ENCODE measurements at regions not wholly inside any gene's neighbourhood (a gene's known extent, or its start where the extent isn't known, plus 50 kb on each side); places are given as distances from the start of the nearest gene placed in this dataset.
"Not testable (repeated sequence)": the region's sequence is repeated elsewhere in the genome, so short reads cannot be mapped to it uniquely, and the experiment has no call there.

DNA sequence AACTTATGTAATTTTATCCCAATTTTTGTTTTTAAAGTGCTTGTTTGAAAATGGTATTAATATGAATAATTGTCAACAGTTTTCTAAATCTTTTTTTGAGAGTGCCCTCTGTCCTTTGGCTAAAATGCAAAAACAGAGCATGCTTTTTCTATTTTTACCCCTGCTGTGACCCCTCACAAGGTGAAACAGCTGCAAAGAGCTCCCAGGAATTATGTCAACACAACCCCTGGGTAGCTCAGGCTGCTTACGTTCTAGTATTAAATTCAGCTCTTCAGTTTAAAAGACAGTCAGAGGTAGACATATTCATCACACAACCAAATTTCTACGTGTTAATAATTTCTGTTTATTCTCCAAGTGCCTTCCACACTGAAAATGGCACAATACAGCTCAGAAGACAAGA, 367.5 kb downstream of the PRDM5 start:
- H3K4me1 Mint-ChIP-seq: no peaks in the 10 kb centered on the region
- no peak overlapping the region for H3K27ac Mint-ChIP-seq
- no peak overlapping the region for H3K4me3 Mint-ChIP-seq
- peaks cover 0 to 1% (median 0%) of the 10 kb centered on the region in 3 donors for H3K27me3 Mint-ChIP-seq (ENCODE audit: low read depth in 3 of 3)
- H3K79me2 ChIP-seq (ENCODE audit: insufficient read depth, low read length): no peaks in the 10 kb centered on the region
- H3K9ac ChIP-seq (ENCODE audit: insufficient read depth, low read length, poor library complexity, severe bottlenecking): no peak overlapping the region
- intact Hi-C loops (cut with micrococcal nuclease): no loop called here
- no peak overlapping the region for H3K27ac ChIP-seq (ENCODE audit: low read depth in 1 of 2, low read length in 2 of 2)
- no peak for DNase-seq
- no peak overlapping the region for H3K4me3 ChIP-seq (replicated peaks in 1 of 3; ENCODE audit: low read depth in 2 of 3, low read length in 3 of 3)
- no peaks in the 10 kb centered on the region for H3K4me1 ChIP-seq (ENCODE audit: control insufficient read depth in 1 of 2, insufficient read depth in 2 of 2, low read length in 2 of 2)
- H3K9me3 Mint-ChIP-seq: peaks cover 0 to 9% (median 3%) of the 10 kb centered on the region in 7 donors
- no peaks in the 10 kb centered on the region for H4K20me1 ChIP-seq (ENCODE audit: insufficient read depth, low read length)
- no peaks in the 10 kb centered on the region for H3K27me3 ChIP-seq (ENCODE audit: control insufficient read depth in 2 of 2, insufficient read depth in 2 of 2, low read length in 2 of 2)
- TF ChIP-seq, protein P1, sequence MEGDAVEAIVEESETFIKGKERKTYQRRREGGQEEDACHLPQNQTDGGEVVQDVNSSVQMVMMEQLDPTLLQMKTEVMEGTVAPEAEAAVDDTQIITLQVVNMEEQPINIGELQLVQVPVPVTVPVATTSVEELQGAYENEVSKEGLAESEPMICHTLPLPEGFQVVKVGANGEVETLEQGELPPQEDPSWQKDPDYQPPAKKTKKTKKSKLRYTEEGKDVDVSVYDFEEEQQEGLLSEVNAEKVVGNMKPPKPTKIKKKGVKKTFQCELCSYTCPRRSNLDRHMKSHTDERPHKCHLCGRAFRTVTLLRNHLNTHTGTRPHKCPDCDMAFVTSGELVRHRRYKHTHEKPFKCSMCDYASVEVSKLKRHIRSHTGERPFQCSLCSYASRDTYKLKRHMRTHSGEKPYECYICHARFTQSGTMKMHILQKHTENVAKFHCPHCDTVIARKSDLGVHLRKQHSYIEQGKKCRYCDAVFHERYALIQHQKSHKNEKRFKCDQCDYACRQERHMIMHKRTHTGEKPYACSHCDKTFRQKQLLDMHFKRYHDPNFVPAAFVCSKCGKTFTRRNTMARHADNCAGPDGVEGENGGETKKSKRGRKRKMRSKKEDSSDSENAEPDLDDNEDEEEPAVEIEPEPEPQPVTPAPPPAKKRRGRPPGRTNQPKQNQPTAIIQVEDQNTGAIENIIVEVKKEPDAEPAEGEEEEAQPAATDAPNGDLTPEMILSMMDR (IDR thresholded peaks at IDR 0.05): no peak
- no peak overlapping the region for H2AFZ ChIP-seq (ENCODE audit: insufficient read depth, low read depth, low read length, poor library complexity, severe bottlenecking)
- WGBS (ENCODE audit: insufficient coverage): no CpG with 5 or more reads among the region's 2 CpGs
- H3K36me3 ChIP-seq (replicated peaks in 1 of 2; ENCODE audit: control insufficient read depth in 1 of 2, insufficient read depth in 2 of 2, low read length in 2 of 2): no peaks in the 10 kb centered on the region
- no peaks in the 10 kb centered on the region for H3K36me3 Mint-ChIP-seq
- H3K9me3 ChIP-seq (replicated peaks in 1 of 2; ENCODE audit: control insufficient read depth in 1 of 2, insufficient read depth in 1 of 2, low read length in 2 of 2): no peaks in the 10 kb centered on the region
- H3K4me2 ChIP-seq (replicated peaks; ENCODE audit: extremely low read depth, low read length, poor library complexity, severe bottlenecking): no peak overlapping the region

DNA sequence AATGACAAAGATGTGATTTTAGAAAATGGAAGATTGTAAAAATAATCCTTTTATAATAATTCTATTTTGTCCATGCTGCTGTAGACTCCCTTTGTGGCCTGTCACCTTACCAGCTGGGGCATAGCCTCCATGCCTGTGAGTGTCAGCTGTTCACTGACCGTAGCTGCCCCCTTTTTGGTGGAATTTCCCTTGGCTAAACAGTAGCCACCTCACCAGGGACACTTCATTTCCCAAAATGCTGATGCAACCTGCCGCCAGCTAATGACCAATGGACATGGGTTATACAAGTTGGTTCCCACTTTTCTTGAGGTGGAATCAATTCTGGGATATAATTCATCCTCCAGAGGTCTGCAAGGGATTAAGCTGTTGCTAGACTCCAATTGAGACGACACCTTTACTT, 368.4 kb downstream of the PRDM5 start:
- intact Hi-C loops (cut with micrococcal nuclease): no loop called here
- H3K4me3 Mint-ChIP-seq: no peak overlapping the region
- Histone ChIP-seq H3K4me1 (ENCODE audit: control insufficient read depth in 1 of 2, insufficient read depth in 2 of 2, low read length in 2 of 2) (no peaks in the 10 kb centered on the region), H4K20me1 (ENCODE audit: insufficient read depth, low read length) (no peaks in the 10 kb centered on the region), H3K36me3 (replicated peaks in 1 of 2; ENCODE audit: control insufficient read depth in 1 of 2, insufficient read depth in 2 of 2, low read length in 2 of 2) (no peaks in the 10 kb centered on the region), H3K79me2 (ENCODE audit: insufficient read depth, low read length) (no peaks in the 10 kb centered on the region), H3K4me2 (replicated peaks; ENCODE audit: extremely low read depth, low read length, poor library complexity, severe bottlenecking) (no peak overlapping the region), H3K9me3 (replicated peaks in 1 of 2; ENCODE audit: control insufficient read depth in 1 of 2, insufficient read depth in 1 of 2, low read length in 2 of 2) (no peaks in the 10 kb centered on the region), H3K4me3 (replicated peaks in 1 of 3; ENCODE audit: low read depth in 2 of 3, low read length in 3 of 3) (no peak overlapping the region), H3K27ac (ENCODE audit: low read depth in 1 of 2, low read length in 2 of 2) (no peak overlapping the region), H3K9ac (ENCODE audit: insufficient read depth, low read length, poor library complexity, severe bottlenecking) (no peak overlapping the region), H2AFZ (ENCODE audit: insufficient read depth, low read depth, low read length, poor library complexity, severe bottlenecking) (no peak overlapping the region), H3K27me3 (ENCODE audit: control insufficient read depth in 2 of 2, insufficient read depth in 2 of 2, low read length in 2 of 2) (no peaks in the 10 kb centered on the region)
- no peaks in the 10 kb centered on the region for H3K36me3 Mint-ChIP-seq
- no peaks in the 10 kb centered on the region for H3K4me1 Mint-ChIP-seq
- H3K9me3 Mint-ChIP-seq: peaks cover 0 to 9% (median 3%) of the 10 kb centered on the region in 7 donors
- WGBS (ENCODE audit: insufficient coverage): 50% methylated on average over 1 of the region's 3 CpGs
- no peak overlapping the region for H3K27ac Mint-ChIP-seq
- DNase-seq: no peak
- TF ChIP-seq, protein P1 (IDR thresholded peaks at IDR 0.05): no peak
- H3K27me3 Mint-ChIP-seq (ENCODE audit: low read depth in 3 of 3): peaks cover 0 to 1% (median 0%) of the 10 kb centered on the region in 3 donors

DNA sequence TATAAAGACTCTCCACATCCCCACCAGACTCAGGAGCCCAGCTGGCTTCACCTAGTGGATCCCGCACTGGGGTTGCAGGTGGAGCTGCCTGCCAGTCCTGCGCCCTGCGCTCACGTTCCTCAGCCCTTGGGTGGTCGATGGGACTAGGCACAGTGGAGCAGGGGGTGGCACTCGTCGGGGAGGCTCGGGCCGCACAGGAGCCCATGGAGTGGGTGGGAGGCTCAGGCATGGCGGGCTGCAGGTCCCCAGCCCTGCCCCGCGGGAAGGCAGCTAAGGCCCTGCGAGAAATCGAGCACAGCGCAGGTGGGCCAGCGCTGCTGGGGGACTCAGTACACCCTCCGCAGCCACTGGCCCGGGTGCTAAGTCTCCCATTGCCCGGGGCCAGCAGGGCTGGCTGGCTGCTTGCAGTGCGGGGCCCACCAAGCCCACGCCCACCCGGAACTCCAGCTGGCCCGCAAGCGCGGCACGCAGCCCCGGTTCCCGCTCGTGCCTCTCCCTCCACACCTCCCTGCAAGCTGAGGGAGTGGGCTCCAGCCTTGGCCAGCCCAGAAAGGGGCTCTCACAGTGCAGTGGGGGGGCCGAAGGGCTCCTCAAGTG, 371.8 kb downstream of the PRDM5 start:
- H3K27ac ChIP-seq (ENCODE audit: low read depth in 1 of 2, low read length in 2 of 2); H3K9ac ChIP-seq (ENCODE audit: insufficient read depth, low read length, poor library complexity, severe bottlenecking); H3K27me3 ChIP-seq (ENCODE audit: control insufficient read depth in 2 of 2, insufficient read depth in 2 of 2, low read length in 2 of 2); H2AFZ ChIP-seq (ENCODE audit: insufficient read depth, low read depth, low read length, poor library complexity, severe bottlenecking); H3K36me3 Mint-ChIP-seq; H3K79me2 ChIP-seq (ENCODE audit: insufficient read depth, low read length); H3K27ac Mint-ChIP-seq; H3K27me3 Mint-ChIP-seq (ENCODE audit: low read depth in 3 of 3); H3K4me3 Mint-ChIP-seq; H3K4me2 ChIP-seq (replicated peaks; ENCODE audit: extremely low read depth, low read length, poor library complexity, severe bottlenecking); H3K4me1 ChIP-seq (ENCODE audit: control insufficient read depth in 1 of 2, insufficient read depth in 2 of 2, low read length in 2 of 2); H3K9me3 ChIP-seq (replicated peaks in 1 of 2; ENCODE audit: control insufficient read depth in 1 of 2, insufficient read depth in 1 of 2, low read length in 2 of 2); H4K20me1 ChIP-seq (ENCODE audit: insufficient read depth, low read length); H3K36me3 ChIP-seq (replicated peaks in 1 of 2; ENCODE audit: control insufficient read depth in 1 of 2, insufficient read depth in 2 of 2, low read length in 2 of 2); H3K4me1 Mint-ChIP-seq; intact Hi-C loops (cut with micrococcal nuclease); H3K4me3 ChIP-seq (replicated peaks in 1 of 3; ENCODE audit: low read depth in 2 of 3, low read length in 3 of 3); DNase-seq: not testable (repeated sequence)
- peaks cover 0 to 10% (median 3%) of the 10 kb centered on the region in 7 donors for H3K9me3 Mint-ChIP-seq
- 94% methylated on average over 20 of the region's 30 CpGs for WGBS (ENCODE audit: insufficient coverage)
